Uterus (tissue), 2 donors: ENCODE measurements at regions not wholly inside any gene's neighbourhood (a gene's known extent, or its start where the extent isn't known, plus 50 kb on each side); places are given as distances from the start of the nearest gene placed in this dataset.

ENCODE experiments used
- CTCF ChIP-seq, 4 experiments: fragments of 200-600 bp in 2 of 4; fragments of 450-650 bp in 2 of 4; sonication (generic) in 2 of 4; IDR thresholded peaks; one replicate each; pipeline ENCODE4 v1.5.1; 2016 to 2019; ENCODE audit warnings: antibody characterized with exemption in 4 of 4, mild to moderate bottlenecking in 2 of 4, moderate library complexity in 1 of 4
- POLR2A ChIP-seq, 2 donors: fragments of 450-650 bp; IDR thresholded peaks; one replicate each; pipeline ENCODE4 v1.6.1; 2016; ENCODE audit warnings: antibody characterized with exemption in 2 of 2, mild to moderate bottlenecking in 1 of 2, moderate library complexity in 1 of 2

- TF ChIP-seq CTCF (IDR thresholded peaks at IDR 0.05) (no peak), POLR2A (IDR thresholded peaks at IDR 0.05) (no peak)
Observed at GRCh38 chr4:111136438-111136837, 513.6 kb upstream of the PITX2 start.
